Non-pigmented ciliary epithelial cell (primary cell): ENCODE measurements at regions not wholly inside any gene's neighbourhood (a gene's known extent, or its start where the extent isn't known, plus 50 kb on each side); places are given as distances from the start of the nearest gene placed in this dataset.
"Not testable (repeated sequence)": the region's sequence is repeated elsewhere in the genome, so short reads cannot be mapped to it uniquely, and the experiment has no call there.

Source experiments
- DNase-seq: peaks from one replicate; pipeline ENCODE4 v3.0.0-alpha.2; 2010; ENCODE audit warnings: low read depth

DNA sequence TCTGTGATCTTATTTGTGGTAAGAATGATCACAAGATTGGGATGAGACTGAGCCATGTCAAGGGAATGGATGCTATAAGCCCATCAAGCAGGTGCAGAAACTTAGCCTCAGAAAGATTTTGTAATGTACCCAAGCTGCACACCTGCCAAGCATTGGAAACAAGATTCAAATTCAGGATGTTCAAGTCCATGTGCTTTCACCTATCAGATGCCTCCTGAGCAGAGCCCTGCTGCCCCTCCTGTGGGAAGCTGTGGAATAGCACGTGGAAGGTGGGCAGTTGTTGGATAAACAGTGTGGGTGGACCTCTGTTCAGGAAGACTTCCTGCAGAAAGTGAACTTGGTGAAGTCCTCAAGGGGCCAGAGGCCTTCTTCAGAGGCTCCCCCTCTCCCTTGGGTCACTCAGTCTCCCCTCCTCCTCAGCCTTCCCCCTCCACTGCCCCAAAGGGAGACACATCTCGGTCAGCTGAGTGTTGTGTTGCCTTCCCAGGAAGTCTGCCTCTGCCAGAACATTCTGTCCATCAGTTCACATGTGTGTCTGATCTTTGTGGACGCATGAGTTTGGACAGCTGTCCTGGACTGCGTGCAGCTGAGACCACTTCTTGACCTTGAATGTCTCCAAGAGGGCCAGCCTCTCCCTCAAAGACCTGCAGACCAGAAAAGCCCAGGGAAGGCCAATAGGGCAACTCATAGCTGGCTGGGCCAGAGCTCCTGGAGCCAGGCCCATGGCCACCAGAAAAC lies 186.1 kb downstream of the INHBB start:
- no peak for DNase-seq

DNA sequence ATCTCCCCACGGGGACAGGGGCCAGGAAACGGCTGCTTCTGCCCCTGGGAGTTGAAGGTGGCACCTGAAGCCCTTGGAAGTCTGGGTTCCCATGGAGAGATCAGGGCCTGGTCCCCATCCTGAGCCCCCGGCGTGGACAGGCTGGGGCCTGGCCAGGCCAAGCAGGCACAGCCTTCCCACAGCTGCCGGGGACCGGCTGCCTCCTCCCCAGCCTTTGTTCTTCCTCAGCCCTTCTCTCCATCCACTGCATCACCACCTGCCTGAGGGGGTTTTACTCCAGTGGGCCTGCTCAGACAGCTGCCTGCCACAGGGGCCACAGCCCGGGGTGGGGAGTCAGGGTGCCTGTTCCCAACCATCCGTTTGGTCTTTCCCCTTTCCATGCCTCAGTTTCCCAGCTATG lies 187.7 kb downstream of the INHBB start:
- DNase-seq, result no peak

DNA sequence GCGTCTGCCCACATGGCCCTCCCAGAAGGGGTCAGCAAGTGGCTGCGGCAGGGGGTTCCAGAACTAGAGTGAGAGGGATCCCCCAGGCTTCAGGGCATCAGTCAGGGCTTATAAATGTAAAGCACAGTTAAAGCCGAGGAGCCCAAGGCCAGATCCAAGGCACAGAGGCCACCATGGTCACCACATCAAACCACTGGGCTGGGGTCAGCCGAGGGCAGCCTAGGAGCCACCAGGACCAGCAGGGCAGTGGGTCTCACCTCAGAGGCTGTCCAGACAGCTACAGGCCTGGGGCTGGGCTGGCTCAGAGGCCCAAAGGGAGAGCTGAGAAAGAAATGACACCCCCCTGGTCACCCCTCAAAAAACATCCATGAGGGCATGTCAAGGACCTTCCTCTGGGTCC lies 188.5 kb downstream of the INHBB start:
- DNase-seq, result no peak

DNA sequence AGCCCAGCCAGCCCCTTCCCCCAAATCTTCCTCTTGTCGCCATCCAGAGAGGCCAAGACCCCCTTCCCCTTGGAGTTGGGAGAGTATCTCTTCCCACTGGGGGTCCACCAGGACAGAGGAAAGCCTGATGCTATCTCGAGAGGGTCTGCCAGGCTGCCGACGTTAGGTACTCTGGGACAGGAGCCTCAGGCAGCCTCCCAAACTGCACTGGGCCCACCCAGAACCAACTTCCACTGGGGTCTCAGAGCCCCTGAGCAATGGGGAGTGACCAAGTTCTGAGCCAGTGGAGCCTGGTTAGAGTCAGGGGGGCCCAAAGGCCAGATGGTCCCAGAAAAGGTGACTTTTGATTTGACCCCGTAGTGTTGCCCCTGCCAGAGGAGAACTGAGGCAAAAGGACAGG lies 189.1 kb downstream of the INHBB start:
- DNase-seq, result no peak

DNA sequence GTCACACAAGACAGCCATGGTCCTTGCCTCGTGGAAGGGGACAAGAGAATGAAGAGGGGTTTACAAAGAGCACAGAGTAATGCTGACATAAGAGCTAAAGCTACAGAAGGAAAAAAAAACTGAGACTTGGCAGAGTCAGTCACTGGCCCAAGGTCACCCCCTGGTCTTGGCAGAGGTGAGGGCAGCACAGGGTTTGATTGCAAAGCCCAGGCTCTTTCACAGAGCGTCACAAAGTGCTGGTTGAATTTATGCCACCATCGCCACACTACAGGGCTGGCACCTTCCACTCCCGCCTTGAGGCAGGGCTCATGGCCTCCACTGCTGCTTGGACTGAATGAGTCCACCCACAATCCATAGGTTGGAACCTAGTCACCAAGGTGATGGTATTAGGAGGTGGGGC lies 190.2 kb downstream of the INHBB start:
- no peak for DNase-seq

DNA sequence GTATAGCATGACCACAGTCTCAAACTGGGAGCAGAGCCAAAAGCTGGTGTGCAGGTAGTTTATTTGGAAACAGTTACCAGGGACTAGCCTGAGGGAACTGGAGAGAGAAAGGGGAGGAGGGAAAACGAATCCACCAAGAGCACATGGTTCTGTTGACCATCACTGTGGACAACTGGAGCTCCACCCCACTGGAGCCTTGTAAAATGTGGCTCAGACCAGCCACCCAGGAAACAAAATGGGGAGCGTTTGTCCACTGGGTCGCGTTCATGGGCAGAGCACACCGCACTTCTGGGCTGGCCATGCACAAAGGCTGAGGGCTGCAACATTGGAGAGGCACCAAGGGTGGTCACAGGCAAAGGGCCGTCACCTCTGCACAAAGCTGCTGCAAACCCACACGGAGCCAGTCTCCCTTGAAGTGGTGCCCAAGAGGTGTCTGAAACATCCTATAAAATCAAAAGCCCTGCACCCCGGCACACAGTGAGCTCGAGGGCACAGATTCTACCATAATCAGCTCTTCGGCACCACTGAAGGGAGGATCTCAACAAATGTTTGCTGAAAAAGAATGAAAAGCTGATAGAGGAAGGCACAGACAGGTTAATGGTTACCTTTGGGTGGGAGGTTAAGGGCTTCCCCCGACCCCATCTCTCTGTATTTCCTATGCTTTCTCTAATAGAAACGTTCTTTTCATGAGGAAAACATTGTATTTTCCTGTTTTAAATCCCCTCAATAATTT lies 192.9 kb downstream of the INHBB start:
- DNase-seq, result no peak

DNA sequence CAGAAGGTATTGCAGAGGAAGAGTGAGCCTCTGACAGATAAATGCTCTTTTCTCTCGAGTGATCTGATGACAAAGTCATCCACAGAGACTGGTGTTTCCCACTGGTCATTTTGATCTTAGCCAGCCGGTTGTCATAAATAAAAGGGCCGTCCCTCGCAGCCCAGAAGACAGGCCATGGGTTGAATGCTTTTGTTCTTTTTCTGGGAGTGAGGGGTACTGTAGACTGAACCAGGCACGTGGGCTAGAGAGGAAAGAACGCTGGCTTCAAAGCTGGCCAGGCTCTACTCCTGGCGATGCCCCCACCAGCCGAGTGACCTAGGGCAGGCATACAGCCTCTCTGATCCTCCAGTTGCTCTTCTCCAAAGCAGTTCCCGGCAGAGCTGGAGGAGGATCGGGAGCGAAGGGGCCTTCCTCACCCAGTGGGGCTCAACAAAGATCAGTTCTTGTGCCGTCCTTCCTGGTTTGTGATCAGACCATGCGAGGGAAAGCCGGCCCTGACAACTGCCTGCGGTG lies 193.5 kb downstream of the INHBB start:
- DNase-seq, result no peak

DNA sequence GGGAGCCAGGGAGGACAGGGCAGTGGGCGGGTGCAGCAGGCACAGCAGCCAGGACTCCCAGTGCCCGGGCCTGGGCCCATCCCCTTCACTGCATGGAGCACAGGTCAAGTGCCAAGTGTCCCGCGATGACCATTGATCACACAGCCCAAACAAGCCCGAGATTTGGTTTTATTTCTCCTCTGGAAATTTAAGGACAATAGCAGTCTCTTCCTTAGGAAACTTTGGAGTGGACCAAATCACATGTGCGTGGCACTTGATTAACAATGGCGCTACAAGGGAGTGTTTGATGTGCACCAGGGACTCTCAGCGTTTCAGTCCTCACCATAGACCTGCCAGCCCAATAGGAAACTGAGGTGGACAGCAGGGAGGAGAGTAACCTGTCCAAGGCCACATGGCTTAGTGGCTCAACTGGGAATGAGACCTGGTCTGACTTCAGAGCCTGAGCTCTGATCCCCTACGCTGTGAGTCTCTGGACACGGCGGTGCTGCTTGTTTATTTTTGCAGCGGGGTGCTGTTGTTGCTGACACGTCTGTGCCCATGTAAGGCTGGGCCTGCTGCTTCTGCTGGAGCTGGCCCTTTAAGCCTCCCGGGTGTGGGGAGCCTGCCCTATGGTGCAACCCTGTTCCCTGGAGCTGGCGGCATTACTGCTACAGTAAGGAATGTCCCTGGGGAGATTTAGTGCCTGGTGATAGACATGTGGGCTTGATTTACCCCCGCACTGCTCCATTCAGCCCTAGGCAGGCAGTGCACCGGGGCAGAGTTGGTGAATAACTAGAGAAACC lies 194.2 kb downstream of the INHBB start:
- peak; percentile 76 for DNase-seq

DNA sequence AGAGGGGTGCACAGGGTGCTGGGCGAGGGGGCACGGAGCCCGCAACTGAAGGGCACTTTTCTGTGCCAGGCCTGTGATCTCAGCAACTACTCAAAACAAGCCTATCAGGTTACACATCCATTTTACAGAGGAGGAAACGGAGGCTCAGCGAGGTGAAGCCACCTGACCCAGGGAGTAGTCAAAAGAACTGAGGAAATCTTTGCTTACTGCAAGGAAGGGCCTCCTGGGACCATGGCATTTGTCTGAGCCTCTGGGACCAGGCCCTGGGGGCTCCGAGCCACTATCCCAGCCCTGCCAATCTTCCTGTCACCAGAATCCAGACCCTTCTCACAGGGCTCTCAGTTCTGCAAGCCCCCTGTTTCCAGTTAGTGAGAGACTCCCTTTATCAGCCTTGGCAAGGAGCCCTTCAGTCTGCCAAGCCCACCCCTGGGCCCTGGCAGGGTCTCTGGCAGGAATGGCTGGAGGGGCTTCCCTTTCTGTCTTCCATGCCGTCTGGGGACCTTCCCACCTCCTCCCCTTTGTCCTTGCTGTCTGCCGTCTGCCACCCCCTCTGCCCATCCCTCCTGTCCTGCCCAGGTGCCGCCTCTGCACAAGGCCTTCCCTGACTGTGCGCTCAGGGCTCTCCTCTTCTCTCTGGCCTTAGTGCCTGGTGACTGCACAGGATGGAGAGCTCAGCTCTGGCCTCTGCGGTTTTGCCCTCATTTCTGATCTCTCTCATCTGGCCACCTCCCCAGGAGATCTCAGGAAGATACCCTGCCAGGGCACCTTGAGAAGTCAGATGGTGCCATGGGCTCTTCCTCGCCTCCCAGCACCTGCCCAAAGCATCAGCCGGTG lies 194.7 kb upstream of the GLI2 start:
- no peak for DNase-seq

DNA sequence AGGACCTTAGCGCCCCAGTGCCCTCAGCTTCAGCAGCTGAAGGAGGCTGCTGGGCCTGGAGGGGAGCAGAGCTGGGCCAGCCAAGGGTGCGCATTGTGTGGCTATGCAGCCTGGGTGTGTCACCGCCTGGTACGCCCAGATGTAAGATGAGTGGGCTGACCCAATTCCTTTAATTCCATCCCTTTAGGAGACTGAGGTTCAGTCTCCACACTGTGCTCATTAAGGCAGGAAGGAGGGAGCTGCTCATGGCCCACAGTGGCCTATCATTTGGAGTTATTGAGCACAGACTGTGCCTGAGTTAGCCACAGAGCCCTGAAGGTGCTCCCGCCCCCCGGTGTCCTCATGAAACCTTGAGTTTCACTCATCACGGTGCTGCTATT lies 194.1 kb upstream of the GLI2 start:
- DNase-seq, result no peak

DNA sequence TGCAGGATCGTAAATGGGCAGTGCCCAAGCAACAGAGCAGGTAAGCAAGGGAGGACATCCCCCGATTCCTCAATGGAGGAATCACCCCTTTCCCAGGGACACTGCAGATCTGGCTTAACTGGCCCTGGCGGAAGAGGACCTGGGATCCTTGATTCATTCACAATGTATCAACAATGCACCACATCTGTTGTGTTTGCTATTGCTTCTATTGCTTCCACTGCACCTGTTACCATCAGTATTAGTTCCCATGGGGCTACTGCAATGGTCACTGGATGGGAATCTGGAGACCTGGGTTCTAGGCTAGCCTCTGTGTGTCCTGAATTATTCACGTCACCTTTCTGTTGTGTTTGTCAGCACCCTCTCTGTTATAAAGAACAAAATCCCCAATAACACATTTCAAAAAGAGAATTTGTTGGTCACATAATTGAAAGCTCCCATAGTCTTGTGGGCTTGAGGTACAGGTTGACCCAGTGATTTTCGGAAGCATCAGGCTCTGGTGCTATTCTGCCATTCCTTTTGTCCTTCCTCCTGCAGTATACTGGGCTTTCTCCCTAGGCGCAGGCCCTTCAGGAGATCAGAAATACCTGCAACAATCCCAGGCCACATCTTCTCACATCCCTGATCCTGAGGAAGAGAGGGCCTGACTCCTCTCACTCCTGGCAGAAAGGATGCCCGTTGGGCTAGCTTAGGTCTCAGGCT lies 193.5 kb upstream of the GLI2 start:
- DNase-seq, result no peak

DNA sequence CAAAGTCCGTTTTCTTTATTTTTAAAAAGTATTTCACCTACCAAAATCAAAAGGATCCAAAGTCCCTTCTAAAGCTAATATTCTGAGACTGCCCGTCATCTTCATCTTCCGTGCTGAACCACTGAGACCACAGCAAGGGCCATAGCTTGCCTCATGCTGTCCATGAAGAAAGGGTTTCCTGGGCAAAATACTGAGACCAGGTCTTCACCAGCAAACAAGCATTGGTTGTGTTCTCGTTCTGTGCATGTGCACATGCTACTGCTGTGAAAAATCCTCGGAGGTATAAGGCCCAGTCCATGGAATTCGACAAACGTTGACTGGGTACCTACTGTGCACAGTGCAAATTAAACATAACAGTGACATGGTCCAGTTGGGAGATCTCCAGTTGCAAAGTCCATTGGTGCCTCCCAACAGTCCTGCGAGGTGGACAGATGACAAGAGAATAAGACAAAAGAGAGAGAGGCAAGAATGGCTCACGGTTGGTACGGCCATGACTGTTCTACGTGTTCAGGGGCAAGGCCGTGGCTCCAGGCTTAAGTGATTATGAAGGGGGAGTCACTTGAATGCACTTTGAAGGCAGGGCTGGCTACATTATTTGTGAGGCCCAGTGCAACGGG lies 192.6 kb upstream of the GLI2 start:
- DNase-seq, result no peak

DNA sequence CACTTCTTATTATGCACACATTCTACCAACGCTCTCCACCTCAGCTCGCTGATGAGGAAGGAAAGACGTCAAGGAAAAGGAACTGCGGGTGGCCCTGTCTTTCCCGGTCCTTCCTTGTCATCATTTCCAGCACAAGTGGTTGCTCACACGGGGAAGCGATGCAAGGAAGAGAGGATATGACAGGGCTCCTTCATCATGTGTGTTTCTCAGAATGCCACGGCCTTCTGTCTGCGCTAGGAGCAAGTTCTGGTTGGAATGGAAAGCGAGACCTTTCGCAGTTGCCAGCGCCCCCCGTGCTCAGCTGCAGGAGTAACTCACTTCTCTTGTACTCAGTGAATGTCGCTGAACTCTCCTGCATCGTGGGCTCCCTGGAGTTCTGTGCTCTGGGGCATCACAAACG lies 191.8 kb upstream of the GLI2 start:
- DNase-seq, result no peak

DNA sequence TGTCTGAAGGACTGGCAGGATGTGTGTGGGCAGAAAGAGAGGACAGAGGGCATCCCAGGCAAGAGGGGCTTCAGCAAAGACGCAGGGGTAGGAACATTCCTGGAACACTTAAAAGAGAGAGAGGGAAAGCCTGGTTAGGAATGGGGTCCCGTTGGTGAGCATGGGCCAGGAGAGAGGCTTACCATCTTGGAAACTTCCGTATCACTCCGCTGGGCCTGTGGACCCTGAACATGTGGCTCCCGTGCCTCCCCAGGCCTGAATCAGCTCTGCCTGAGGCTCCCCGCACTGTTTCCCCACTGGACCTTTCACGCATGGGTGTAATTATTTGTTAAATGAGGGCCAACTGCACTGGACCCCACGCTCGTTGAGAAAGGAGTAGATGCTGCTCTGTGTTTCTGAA lies 191.1 kb upstream of the GLI2 start:
- DNase-seq, result no peak

DNA sequence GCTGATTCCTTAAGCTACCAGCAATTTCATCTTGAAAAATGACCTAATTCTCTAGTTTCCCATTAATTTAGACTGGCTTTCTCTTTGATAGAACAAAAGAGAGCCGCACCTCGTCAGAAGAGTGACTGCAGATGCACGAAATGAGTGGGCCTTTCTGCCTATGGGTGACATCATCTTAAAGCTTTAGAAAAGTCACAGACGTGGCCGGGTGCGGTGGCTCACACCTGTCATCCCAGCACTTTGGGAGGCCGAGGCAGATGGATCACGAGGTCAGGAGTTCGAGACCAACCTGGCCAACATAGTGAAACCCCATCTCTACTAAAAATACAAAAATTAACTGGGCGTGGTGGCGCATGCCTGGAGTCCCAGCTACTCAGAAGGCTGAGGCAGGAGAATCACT lies 190.7 kb upstream of the GLI2 start:
- DNase-seq, result not testable (repeated sequence)

DNA sequence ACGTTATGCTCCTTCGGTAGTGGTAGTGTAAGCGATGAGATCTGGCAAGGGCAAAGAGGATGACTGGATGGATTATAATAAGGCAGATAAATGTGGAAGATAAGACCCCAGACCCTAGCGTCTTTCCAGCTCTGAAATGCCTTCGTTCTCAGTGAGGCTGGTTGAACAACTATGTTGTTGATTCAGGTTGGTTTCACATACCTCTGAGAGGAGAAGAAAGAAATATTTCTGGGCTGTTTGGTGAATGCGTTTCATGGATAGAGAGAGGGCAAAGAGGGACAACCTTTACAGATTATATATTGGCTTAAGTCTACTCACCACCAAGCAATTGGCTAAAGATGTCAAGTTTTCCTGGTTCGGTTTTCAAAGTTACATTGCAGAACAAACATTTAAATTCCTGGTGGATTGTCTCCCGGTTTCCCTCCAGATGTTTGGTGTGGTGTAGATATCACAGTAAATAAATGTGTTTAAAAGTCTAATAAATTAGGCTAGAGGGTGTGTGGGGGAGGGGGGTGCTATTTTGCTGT lies 190.1 kb upstream of the GLI2 start:
- DNase-seq, result no peak

DNA sequence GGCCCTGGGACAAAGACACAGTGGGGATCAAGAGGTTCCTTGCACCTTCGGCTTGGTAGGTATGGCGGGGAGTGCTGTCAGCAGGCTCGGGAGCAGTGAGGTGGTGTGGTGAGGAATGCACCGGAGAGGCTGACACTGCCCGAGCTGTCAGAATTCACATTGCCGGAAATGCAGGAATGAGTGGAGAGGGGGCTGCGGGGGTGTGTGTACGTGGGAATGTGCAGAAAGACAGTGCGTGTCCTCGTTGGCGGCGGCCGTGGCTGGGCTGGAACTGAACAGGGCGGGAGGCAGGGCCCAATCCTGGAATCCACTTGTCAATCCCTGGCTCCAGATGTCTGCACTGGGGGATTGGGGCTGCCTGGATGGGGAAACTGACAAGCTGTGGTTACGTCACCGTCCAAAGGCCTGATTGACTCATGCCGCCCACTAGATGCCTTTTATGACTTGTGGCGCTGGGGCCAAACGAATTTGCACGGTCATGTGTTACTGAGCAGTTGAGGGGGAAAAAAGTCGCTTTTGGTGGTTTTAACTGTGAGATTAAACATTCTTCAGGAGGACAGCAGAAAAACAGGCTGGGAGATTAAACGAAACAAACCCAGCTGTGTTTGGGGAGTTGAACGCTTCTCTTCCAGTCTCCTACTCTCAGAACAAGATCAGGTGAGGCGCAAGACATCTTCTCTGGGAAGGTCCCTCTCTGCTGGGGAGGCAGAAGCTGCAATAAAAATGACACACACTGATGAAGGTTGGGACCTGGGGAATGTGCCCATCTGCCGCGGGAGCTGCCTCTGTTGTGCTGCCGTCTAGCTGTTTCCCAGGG lies 189.4 kb upstream of the GLI2 start:
- peak; percentile 89 for DNase-seq

DNA sequence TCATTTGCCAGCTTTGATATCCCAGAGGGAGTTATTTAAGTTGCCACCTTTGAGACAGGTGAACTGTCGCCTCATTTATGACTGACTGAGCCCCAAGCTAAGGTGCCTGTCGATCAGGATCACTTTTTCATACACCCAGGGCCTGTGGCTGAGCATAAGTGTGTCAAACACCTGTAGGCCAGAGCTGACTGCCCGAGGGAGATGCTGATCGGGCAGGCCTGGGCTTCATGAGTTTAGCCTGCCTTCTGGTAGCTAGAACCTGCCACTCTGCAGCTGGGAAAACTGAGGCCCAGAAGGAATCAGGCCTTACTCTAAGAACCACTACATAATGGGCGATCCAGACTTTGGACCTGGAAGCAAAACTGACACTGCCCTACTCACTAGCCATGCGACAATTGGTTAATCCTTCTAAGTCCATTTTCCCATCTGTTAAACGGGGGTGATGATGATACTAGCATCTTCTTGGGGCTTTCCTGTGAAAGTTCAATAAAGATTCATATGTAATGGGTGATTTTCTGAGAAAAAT lies 188.7 kb upstream of the GLI2 start:
- DNase-seq, result no peak

DNA sequence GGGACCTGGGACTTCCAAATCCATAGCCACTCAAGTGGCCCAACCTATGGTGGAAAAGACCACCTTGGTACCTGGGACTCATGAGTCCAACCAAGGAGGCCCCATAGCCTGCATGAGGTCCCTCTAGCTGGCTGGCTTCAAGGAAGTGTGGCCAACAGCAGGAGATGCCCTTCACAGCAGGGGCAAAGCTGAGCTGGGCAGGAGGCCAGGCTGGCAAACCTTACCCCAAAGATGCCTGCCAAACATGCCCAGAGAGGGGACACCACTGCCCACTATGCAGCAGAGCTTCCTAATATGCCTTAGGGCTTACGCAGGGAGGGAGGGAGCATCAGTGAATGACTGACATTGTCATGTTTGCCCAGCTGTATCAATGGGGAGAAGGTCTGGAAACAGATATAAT lies 188.0 kb upstream of the GLI2 start:
- no peak for DNase-seq
